CD8-positive, alpha-beta memory T cell (primary cell): ENCODE measurements at regions not wholly inside any gene's neighbourhood (a gene's known extent, or its start where the extent isn't known, plus 50 kb on each side); places are given as distances from the start of the nearest gene placed in this dataset.

Experiments used
- CTCF ChIA-PET: fragments of 350-600 bp; sonication (Branson Sonifier 250); formaldehyde crosslinking; loops from one replicate; lab custom pipeline; 2021; ENCODE audit warnings: antibody characterized with exemption; lab: Charles Lee
- POLR2A ChIA-PET: fragments of 350-600 bp; sonication (Branson Sonifier 250); formaldehyde crosslinking; loops from one replicate; lab custom pipeline; 2021; ENCODE audit warnings: antibody characterized with exemption; lab: Charles Lee
- DNase-seq, 5 donors: peaks; one replicate each; pipeline versions ENCODE4 v3.0.0 to v3.0.0-alpha.2; 2020 to 2022; ENCODE audit warnings: mixed read lengths in 1 of 5
- H3K27ac ChIP-seq: one replicate; pipeline ENCODE4 v1.7.0; 2013; ENCODE audit warnings: low read depth, mild to moderate bottlenecking, low read length, moderate library complexity
- H3K27me3 ChIP-seq: 2 replicates; pipeline ENCODE4 v1.7.0; 2013; ENCODE audit warnings: low read length, mild to moderate bottlenecking; ENCODE audit not compliant: insufficient read depth, poor library complexity, severe bottlenecking
- H3K36me3 ChIP-seq: 2 replicates; pipeline ENCODE4 v1.7.0; 2013; ENCODE audit warnings: mild to moderate bottlenecking, low read length, moderate library complexity; ENCODE audit not compliant: insufficient read depth
- H3K4me1 ChIP-seq: 2 replicates; pipeline ENCODE4 v1.7.0; 2013; ENCODE audit warnings: mild to moderate bottlenecking, low read length, moderate library complexity; ENCODE audit not compliant: insufficient read depth
- H3K4me3 ChIP-seq: 2 replicates; pipeline ENCODE4 v1.7.0; 2013; ENCODE audit warnings: mild to moderate bottlenecking, low read length
- H3K9me3 ChIP-seq: 2 replicates; pipeline ENCODE4 v1.7.0; 2013; ENCODE audit warnings: mild to moderate bottlenecking, low read length
- H3K27ac Mint-ChIP-seq, 8 donors: one replicate each; pipeline ENCODE4 v1.8.0; 2020 to 2021; ENCODE audit warnings: mixed read lengths in 8 of 8, mild to moderate bottlenecking in 6 of 8, inconsistent platforms in 3 of 8, moderate library complexity in 3 of 8
- H3K27me3 Mint-ChIP-seq, 2 donors: one replicate each; pipeline ENCODE4 v1.8.0; 2020 to 2021; ENCODE audit warnings: mixed read lengths in 2 of 2, mild to moderate bottlenecking in 1 of 2, moderate library complexity in 1 of 2
- H3K36me3 Mint-ChIP-seq, 3 donors: one replicate each; pipeline ENCODE4 v1.8.0; 2020 to 2021; ENCODE audit warnings: mixed read lengths in 3 of 3, inconsistent platforms in 1 of 3, mild to moderate bottlenecking in 1 of 3
- H3K4me1 Mint-ChIP-seq, 3 donors: one replicate each; pipeline ENCODE4 v1.8.0; 2020 to 2021; ENCODE audit warnings: mixed read lengths in 3 of 3, inconsistent platforms in 1 of 3, mild to moderate bottlenecking in 1 of 3
- H3K4me3 Mint-ChIP-seq, 7 donors: one replicate each; pipeline ENCODE4 v1.8.0; 2020 to 2021; ENCODE audit warnings: mixed read lengths in 7 of 7, mild to moderate bottlenecking in 6 of 7, moderate library complexity in 4 of 7, inconsistent platforms in 2 of 7
- H3K9me3 Mint-ChIP-seq, 5 donors: one replicate each; pipeline ENCODE4 v1.8.0; 2020 to 2022; ENCODE audit warnings: mixed read lengths in 5 of 5, mild to moderate bottlenecking in 3 of 5, moderate library complexity in 2 of 5, inconsistent platforms in 1 of 5

GRCh38 chr11:128046213-128046612, 541.1 kb downstream of the ETS1 start:
- peaks cover 0 to 6% (median 0%) of the 10 kb centered on the region in 5 donors for H3K9me3 Mint-ChIP-seq
- H3K9me3 ChIP-seq = no peaks in the 10 kb centered on the region
- ChIA-PET POLR2A (interaction anchor here (0.8 kb wide), 1 partner anchor 9 kb away, joined by 3 read pairs; no protein-coding TSS in a partner anchor), CTCF (interaction anchor here (1.2 to 9.5 kb wide), 2 partner anchors 7 to 111 kb away, joined by 3 to 64 read pairs; no protein-coding TSS in a partner anchor)
- peaks cover 1 to 4% (median 2%) of the 10 kb centered on the region in 3 donors for H3K36me3 Mint-ChIP-seq
- H3K27ac Mint-ChIP-seq = peak overlapping the region in 1 of 8 donors; percentile 17
- H3K36me3 ChIP-seq = no peaks in the 10 kb centered on the region
- no peaks in the 10 kb centered on the region for H3K27me3 ChIP-seq
- peaks cover 0 to 2% of the 10 kb centered on the region in 2 donors for H3K27me3 Mint-ChIP-seq
- H3K4me1 ChIP-seq = peaks cover 61% of the 10 kb centered on the region
- H3K4me3 Mint-ChIP-seq = no peak overlapping the region
- H3K27ac ChIP-seq = no peak overlapping the region
- H3K4me3 ChIP-seq = no peak overlapping the region
- peaks cover 68 to 88% (median 87%) of the 10 kb centered on the region in 3 donors for H3K4me1 Mint-ChIP-seq
- no peak for DNase-seq

- H3K27ac ChIP-seq = no peak overlapping the region
- H3K9me3 ChIP-seq = no peaks in the 10 kb centered on the region
- POLR2A ChIA-PET = no interaction called here
- Mint-ChIP-seq H3K36me3 (peaks cover 1 to 4% (median 2%) of the 10 kb centered on the region in 3 donors), H3K9me3 (peaks cover 0 to 6% (median 0%) of the 10 kb centered on the region in 5 donors), H3K4me1 (peaks cover 67 to 78% (median 77%) of the 10 kb centered on the region in 3 donors), H3K27ac (peak overlapping the region in 7 of 8 donors; percentile 35 to 78 (median 47)), H3K27me3 (peaks cover 0 to 2% of the 10 kb centered on the region in 2 donors), H3K4me3 (peak overlapping the region in 6 of 7 donors; percentile 2 to 66 (median 37))
- no peaks in the 10 kb centered on the region for H3K36me3 ChIP-seq
- H3K4me3 ChIP-seq = no peak overlapping the region
- CTCF ChIA-PET = interaction anchor here (0.6 to 2.2 kb wide), 4 partner anchors 112 to 707 kb away, joined by 3 to 11 read pairs (median 4); no protein-coding TSS in a partner anchor
- H3K4me1 ChIP-seq = peaks cover 61% of the 10 kb centered on the region
- no peak for DNase-seq
- no peaks in the 10 kb centered on the region for H3K27me3 ChIP-seq
These were observed 542.1 kb downstream of the ETS1 start for GRCh38 chr11:128045094-128045725.

- Histone ChIP-seq H3K4me3 (no peak overlapping the region), H3K27ac (no peak overlapping the region), H3K9me3 (no peaks in the 10 kb centered on the region), H3K27me3 (no peaks in the 10 kb centered on the region), H3K4me1 (peaks cover 73% of the 10 kb centered on the region), H3K36me3 (no peaks in the 10 kb centered on the region)
- peaks cover 0 to under 1% of the 10 kb centered on the region in 2 donors for H3K27me3 Mint-ChIP-seq
- H3K9me3 Mint-ChIP-seq = peaks cover 0 to 6% (median 0%) of the 10 kb centered on the region in 5 donors
- ChIA-PET POLR2A (interaction anchor here (1.0 kb wide), 1 partner anchor 11 kb away, joined by 8 read pairs; no protein-coding TSS in a partner anchor), CTCF (interaction anchor here (0.7 to 2.5 kb wide), 3 partner anchors 8 to 115 kb away, joined by 3 to 7 read pairs (median 4); no protein-coding TSS in a partner anchor)
- DNase-seq = no peak
- H3K4me3 Mint-ChIP-seq = peak overlapping the region in 6 of 7 donors; percentile 35 to 76 (median 63)
- peaks cover 55 to 70% (median 56%) of the 10 kb centered on the region in 3 donors for H3K4me1 Mint-ChIP-seq
- peak overlapping the region; percentile 68 to 94 (median 87) for H3K27ac Mint-ChIP-seq
- H3K36me3 Mint-ChIP-seq = peaks cover 1 to 7% (median 4%) of the 10 kb centered on the region in 3 donors
These were observed 545.0 kb downstream of the ETS1 start for GRCh38 chr11:128042290-128042751.

- Mint-ChIP-seq H3K4me3 (peak overlapping the region in 6 of 7 donors; percentile 16 to 46 (median 32)), H3K4me1 (peaks cover 38 to 67% (median 40%) of the 10 kb centered on the region in 3 donors), H3K9me3 (peaks cover 0 to 6% (median 0%) of the 10 kb centered on the region in 5 donors), H3K27me3 (no peaks in the 10 kb centered on the region), H3K36me3 (peaks cover 1 to 7% (median 4%) of the 10 kb centered on the region in 3 donors), H3K27ac (peak overlapping the region in 7 of 8 donors; percentile 56 to 88 (median 82))
- CTCF ChIA-PET = interaction anchor here (0.9 to 5.2 kb wide), 6 partner anchors 9 to 118 kb away, joined by 3 to 69 read pairs (median 21); no protein-coding TSS in a partner anchor
- no peaks in the 10 kb centered on the region for H3K36me3 ChIP-seq
- POLR2A ChIA-PET = no interaction called here
- peak overlapping the region; percentile 60 for H3K27ac ChIP-seq
- no peaks in the 10 kb centered on the region for H3K9me3 ChIP-seq
- peaks cover 89% of the 10 kb centered on the region for H3K4me1 ChIP-seq
- H3K27me3 ChIP-seq = no peaks in the 10 kb centered on the region
- peak overlapping the region; percentile 18 for H3K4me3 ChIP-seq
- DNase-seq = no peak
These were observed 546.8 kb downstream of the ETS1 start for GRCh38 chr11:128040603-128041002.

- Mint-ChIP-seq H3K4me1 (peaks cover 26 to 55% (median 28%) of the 10 kb centered on the region in 3 donors), H3K9me3 (peaks cover 0 to 6% (median 0%) of the 10 kb centered on the region in 5 donors), H3K36me3 (peaks cover 1 to 7% (median 4%) of the 10 kb centered on the region in 3 donors), H3K27me3 (no peaks in the 10 kb centered on the region), H3K4me3 (no peak overlapping the region), H3K27ac (peak overlapping the region in 3 of 8 donors; percentile 44 to 92 (median 91))
- peak overlapping the region; percentile 60 for H3K27ac ChIP-seq
- CTCF ChIA-PET = interaction anchor here (0.8 to 5.2 kb wide), 16 partner anchors 11 to 885 kb away, joined by 3 to 69 read pairs (median 3); no protein-coding TSS in a partner anchor
- peaks cover 84% of the 10 kb centered on the region for H3K4me1 ChIP-seq
- H3K27me3 ChIP-seq = no peaks in the 10 kb centered on the region
- POLR2A ChIA-PET = interaction anchor here (0.6 to 1.7 kb wide), 14 partner anchors 11 to 830 kb away, joined by 3 to 20 read pairs (median 4); no protein-coding TSS in a partner anchor
- DNase-seq = peak; percentile 55 to 90 (median 76)
- H3K9me3 ChIP-seq = no peaks in the 10 kb centered on the region
- H3K4me3 ChIP-seq = peak overlapping the region; percentile 41
- no peaks in the 10 kb centered on the region for H3K36me3 ChIP-seq
These were observed 548.0 kb downstream of the ETS1 start for GRCh38 chr11:128039140-128040021.

GRCh38 chr11:128036556-128037093, 550.7 kb downstream of the ETS1 start:
- Mint-ChIP-seq H3K4me1 (peaks cover 6 to 33% (median 11%) of the 10 kb centered on the region in 3 donors), H3K36me3 (peaks cover 0 to 5% (median 0%) of the 10 kb centered on the region in 3 donors), H3K4me3 (no peak overlapping the region), H3K9me3 (no peaks in the 10 kb centered on the region), H3K27me3 (no peaks in the 10 kb centered on the region), H3K27ac (no peak overlapping the region)
- no peak for DNase-seq
- Histone ChIP-seq H3K4me1 (peaks cover 63% of the 10 kb centered on the region), H3K4me3 (peak overlapping the region; percentile 55), H3K9me3 (no peaks in the 10 kb centered on the region), H3K27me3 (no peaks in the 10 kb centered on the region), H3K36me3 (no peaks in the 10 kb centered on the region), H3K27ac (peak overlapping the region; percentile 46)
- ChIA-PET CTCF (interaction anchor here (1.2 to 5.2 kb wide), 4 partner anchors 14 to 135 kb away, joined by 4 to 69 read pairs (median 51); no protein-coding TSS in a partner anchor), POLR2A (no interaction called here)

- POLR2A ChIA-PET = no interaction called here
- peak overlapping the region; percentile 46 for H3K27ac ChIP-seq
- no peaks in the 10 kb centered on the region for H3K9me3 Mint-ChIP-seq
These were observed 551.4 kb downstream of the ETS1 start for GRCh38 chr11:128036006-128036405.

More at GRCh38 chr11:128036006-128036405, 551.4 kb downstream of the ETS1 start:
- H3K4me3 ChIP-seq = peak overlapping the region; percentile 55
- Mint-ChIP-seq H3K36me3 (peaks cover 0 to 5% (median 0%) of the 10 kb centered on the region in 3 donors), H3K27me3 (no peaks in the 10 kb centered on the region), H3K4me3 (no peak overlapping the region), H3K27ac (no peak overlapping the region), H3K4me1 (peaks cover 9 to 30% (median 14%) of the 10 kb centered on the region in 3 donors)
- H3K27me3 ChIP-seq = no peaks in the 10 kb centered on the region
- no peak for DNase-seq
- CTCF ChIA-PET = interaction anchor here (1.1 to 5.2 kb wide), 5 partner anchors 121 to 596 kb away, joined by 3 to 69 read pairs (median 4); no protein-coding TSS in a partner anchor
- H3K36me3 ChIP-seq = no peaks in the 10 kb centered on the region
- H3K9me3 ChIP-seq = no peaks in the 10 kb centered on the region
- H3K4me1 ChIP-seq = peaks cover 59% of the 10 kb centered on the region
